ENCODE measurements at regions not wholly inside any gene's neighbourhood (a gene's known extent, or its start where the extent isn't known, plus 50 kb on each side); places are given as distances from the start of the nearest gene placed in this dataset.
"Not testable (repeated sequence)": the region's sequence is repeated elsewhere in the genome, so short reads cannot be mapped to it uniquely, and the experiment has no call there.

- no peak overlapping the region for H3K27ac ChIP-seq
- no peak for TF ChIP-seq CTCF (conservative IDR thresholded peaks at IDR 0.05)
Observed at GRCh38 chrX:130555757-130556156, 154.0 kb downstream of the RBMX2 start.

GRCh38 chrX:130556951-130557350 lies 155.2 kb downstream of the RBMX2 start:
- TF ChIP-seq ZFX (IDR thresholded peaks at IDR 0.05) = no peak
- no peak overlapping the region for H3K27ac ChIP-seq

- H3K27ac ChIP-seq = peak overlapping the region; percentile 59; the same call in 1 of the 2 replicates
- TF ChIP-seq ZFX (IDR thresholded peaks at IDR 0.05) = no peak
- no peak for TF ChIP-seq CTCF (conservative IDR thresholded peaks at IDR 0.05)
Observed at GRCh38 chrX:130560544-130560943, 158.8 kb downstream of the RBMX2 start.

GRCh38 chrX:130561930-130562329 lies 160.1 kb downstream of the RBMX2 start:
- no peak for TF ChIP-seq ZFX (IDR thresholded peaks at IDR 0.05)
- no peak for TF ChIP-seq CTCF (conservative IDR thresholded peaks at IDR 0.05)
- no peak overlapping the region for H3K27ac ChIP-seq

- TF ChIP-seq ZFX (IDR thresholded peaks at IDR 0.05) (no peak), CTCF (conservative IDR thresholded peaks at IDR 0.05) (no peak)
- no peak overlapping the region for H3K27ac ChIP-seq
Observed at GRCh38 chrX:130563476-130563875, 161.7 kb downstream of the RBMX2 start.

GRCh38 chrX:130566028-130566683 lies 164.4 kb downstream of the RBMX2 start:
- TF ChIP-seq CTCF (conservative IDR thresholded peaks at IDR 0.05) (no peak), ZFX (IDR thresholded peaks at IDR 0.05) (no peak)
- no peak overlapping the region for H3K27ac ChIP-seq

GRCh38 chrX:130573030-130573429 lies 171.2 kb downstream of the RBMX2 start:
- not testable (repeated sequence) for H3K27ac ChIP-seq
